Cerebellar nuclear complex (tissue), 1 donor: ENCODE measurements at regions not wholly inside any gene's neighbourhood (a gene's known extent, or its start where the extent isn't known, plus 50 kb on each side); places are given as distances from the start of the nearest gene placed in this dataset.

Experiments used
- DNase-seq, 2 experiments: peaks; one replicate each; lab custom pipeline; 2025; lab: John Stamatoyannopoulos, UW

DNA sequence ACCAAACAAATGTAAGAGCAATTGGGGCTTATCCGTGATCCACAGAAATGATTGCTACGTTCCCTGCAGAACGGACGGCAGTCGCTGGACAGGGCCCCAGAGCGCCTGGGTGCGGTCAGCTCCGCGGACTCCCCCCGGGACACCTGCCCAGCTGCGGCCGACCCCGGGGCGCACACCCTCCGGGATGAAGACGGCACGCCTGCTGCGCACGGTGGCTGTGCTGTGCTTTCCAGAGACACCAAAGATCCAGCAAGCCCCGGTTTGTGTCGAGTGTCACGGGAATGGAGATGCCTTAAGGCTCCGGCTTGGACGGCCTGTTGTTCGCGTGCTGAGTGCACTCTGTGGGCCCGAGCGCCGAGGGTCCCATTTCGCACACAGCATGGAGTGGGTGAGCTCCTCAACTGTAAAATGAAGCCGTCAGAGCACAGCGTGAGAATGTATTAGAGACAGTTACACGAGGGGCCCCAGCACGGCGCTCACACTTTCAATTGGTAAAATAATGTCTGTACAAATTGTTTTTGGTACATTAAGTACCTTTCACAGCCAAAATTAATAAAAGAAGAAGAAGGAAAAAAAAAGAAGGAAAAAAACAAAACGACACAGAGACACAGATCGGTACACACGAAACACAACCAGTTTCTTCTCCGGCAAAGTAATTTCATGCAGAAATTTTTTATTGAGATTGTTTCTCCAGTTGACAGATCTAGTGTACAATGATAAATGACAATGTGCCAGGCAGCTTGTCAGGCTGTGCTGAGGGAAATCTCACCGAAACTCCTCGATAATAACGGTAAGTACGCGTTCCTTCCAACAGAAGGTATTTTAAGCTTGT lies 615.8 kb upstream of the SALL3 start:
- DNase-seq, result no peak

DNA sequence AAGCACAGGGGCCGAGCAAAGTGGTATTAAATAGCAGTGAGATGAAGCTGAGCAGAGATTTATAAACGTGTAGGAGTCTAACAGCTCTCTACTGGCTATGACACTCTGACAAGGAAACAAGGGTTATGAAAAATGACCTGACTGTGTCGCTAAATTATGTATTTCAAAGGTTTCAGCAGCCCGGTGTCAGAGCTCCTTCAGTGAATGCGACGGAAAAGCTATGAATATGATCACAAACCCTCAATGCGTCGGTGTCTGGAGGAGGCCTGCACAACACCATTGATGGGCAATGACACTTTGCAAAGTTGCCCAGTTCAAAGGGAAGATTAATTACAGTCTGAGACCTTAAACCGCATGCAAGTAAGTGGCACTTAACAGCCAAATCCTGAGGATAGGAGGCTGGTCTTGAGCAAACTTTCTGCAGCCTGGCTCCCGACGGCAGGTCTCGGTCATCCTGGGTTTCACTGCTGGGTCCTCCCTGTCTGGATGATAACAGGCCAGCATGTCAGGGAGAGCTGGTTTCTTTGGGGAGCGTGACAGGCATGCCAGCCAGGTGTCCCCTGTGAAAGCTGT lies 615.1 kb upstream of the SALL3 start:
- no peak for DNase-seq

DNA sequence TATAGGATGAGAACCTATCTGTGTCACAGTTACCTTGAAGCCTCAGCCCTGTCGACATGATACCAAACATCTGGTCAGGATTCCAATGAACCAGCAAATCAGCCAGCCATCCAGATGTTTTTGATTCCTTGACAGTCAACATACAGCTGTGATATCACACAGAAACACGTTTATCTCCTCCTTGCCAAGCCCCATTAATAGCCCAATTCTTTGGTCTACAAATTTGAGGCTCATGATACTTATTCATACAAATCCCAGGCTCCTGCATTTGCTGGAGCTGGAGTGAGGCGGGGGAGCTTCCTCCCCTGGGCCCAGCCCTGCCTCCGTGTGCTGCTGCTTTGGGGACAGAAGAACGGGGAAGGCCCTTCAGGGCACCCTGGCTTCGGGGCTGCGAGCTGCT lies 611.6 kb upstream of the SALL3 start:
- no peak for DNase-seq

DNA sequence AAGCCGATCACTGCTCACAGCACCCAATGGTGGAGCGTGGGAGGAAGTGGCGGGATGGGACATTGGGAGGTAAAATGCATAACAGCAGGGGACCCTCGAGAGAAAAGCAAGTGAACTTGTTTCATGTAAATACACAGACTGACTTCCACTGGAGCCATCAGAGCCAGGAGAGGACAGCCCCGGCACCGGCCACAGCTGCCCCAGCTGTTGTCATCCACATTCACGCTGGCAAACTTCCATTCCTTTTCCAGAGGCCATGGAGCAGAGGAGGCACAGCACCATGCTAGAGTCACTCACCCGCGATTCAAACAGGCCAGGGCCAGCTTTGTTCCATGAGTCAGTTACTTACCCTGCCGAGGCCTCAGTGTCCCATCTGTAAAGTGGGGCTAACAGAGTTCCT lies 610.9 kb upstream of the SALL3 start:
- DNase-seq, result no peak

DNA sequence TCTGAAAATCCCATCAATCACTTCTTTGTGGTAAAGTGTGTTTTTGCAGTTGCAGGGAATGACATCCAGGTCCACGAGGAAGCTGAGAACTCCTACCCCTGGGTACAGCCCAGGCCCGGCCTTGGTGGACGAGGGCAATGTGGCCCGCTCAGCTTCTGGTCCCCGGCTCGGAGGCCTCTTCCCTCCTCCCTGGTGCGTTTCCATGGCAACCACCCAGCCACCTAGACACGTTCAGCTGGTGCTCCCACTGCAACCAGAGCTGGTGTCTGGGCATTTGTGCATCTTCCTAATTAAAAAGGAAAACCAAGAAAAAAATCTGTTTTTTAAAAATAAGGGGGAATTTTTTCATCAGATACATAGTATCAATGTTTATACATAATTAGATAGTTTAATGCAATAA lies 603.6 kb upstream of the SALL3 start:
- DNase-seq, result no peak

DNA sequence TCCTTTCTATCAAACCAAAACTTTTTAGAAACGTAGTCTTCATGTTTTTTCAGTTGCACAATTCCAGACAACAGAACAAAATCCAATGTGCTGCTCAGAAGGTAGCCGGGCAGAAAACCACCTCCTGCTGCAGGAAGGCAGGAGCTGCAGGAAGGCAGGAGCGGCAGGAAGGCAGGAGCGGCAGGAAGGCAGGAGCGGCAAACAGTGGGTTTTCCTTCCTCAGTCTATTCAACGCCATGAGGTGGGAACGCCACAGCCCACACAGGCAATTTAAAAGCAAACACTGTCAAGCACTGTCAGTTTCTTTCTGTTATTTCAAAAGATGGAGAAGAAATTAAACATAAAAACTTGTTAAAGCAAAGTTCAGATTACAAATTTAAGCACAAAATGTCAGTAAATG lies 601.2 kb upstream of the SALL3 start:
- no peak for DNase-seq

DNA sequence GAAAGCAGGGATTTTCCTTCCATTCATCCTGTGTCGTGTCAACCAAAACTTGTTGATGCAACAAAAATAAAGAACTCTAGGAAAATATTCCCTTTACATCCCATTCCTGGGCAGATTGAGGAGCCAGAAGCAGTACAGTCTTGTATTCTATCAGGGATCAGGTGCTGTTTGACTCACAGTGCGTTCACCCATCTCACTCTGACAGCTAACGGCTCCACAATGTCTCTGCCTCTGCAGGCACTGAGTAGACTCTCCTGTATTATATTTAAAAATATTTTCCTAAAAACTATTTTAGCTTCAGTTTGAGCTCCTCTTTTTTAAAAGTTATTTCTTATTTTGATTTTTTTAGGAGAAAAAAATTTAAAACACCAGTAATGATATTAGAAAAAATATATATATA lies 600.6 kb upstream of the SALL3 start:
- no peak for DNase-seq

DNA sequence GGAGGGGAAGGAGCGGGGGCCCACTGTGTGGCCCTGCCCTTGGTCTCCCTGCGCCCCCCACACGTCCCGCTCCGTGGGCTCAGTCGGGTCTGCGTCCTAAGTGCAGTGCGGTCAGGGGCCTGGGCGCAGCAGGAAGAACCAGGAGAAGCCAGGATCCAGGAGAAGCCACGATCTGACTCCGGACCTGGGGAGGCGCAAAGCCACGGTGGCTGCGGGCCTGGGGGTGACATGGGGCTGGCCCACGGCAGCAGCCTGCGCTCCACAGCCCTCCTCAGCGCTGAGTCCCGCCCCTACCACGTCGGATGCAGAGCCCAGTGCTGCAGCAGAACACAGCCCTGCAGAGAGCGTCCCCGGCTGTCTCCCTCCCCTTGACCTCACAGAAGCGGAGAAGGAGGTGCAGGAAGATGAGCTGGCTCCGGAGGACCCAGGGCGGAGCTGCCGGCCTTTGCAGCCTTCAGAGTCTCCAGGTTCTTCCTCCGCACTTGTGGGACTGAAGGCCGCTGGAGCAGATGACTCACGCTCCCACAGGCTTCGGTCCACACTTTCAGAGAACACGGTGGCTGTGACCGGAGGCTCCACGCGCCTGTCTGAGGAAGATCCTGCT lies 589.2 kb upstream of the SALL3 start:
- no peak for DNase-seq

DNA sequence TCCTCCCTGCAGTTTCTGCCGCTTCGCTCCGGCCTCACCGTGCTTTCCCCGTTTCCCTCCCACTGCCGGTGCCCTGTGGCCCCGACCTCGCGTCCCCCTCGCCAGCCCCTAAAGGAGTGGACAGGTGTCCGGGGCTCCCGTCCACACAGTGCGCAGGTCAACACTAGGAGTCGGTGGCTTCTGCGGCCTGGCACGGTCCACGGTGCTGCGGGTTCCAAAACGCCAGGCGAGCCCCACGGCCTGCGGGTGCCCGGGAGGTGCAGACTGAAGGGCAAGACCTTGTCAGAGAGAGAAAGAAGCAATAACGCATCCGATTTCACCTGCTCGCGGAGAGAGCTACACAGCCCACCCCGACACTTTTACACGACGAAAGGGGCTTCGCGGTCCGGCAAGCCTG lies 588.7 kb upstream of the SALL3 start:
- no peak for DNase-seq

DNA sequence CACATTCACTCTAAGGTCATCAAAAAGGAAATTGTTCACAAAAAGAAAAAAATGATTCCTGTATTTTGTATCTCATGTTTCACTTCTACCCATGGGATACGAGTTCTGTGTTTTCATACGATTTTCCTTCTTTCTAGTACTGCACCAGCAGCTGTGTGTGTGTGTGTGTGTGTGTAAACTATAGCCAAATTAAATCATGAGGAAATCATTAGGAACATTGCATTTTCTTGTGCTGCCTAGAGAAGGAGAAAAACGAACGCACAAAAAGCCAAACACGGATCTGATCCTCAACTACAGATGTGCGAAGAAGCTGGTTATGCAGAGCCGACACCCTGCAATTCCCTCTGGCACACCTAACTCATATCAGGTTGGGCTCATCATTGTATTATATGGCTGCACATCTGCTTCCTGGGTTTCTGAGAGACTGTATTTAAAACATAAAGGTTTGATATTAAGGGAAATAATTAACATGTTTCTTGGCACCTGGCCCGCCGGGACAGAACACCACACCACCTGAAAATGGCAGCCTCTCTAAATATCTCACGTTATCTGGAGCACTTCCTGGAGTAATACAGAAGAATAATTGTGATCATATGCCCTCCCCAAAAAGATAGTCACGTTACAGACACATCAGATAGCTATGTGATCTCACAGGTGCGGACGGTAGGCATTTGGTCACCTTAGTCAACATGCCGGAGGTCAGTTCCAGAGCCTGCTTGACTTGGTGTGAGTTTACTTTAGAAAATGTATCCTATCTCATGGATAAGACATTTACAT lies 586.3 kb upstream of the SALL3 start:
- DNase-seq, result no peak

DNA sequence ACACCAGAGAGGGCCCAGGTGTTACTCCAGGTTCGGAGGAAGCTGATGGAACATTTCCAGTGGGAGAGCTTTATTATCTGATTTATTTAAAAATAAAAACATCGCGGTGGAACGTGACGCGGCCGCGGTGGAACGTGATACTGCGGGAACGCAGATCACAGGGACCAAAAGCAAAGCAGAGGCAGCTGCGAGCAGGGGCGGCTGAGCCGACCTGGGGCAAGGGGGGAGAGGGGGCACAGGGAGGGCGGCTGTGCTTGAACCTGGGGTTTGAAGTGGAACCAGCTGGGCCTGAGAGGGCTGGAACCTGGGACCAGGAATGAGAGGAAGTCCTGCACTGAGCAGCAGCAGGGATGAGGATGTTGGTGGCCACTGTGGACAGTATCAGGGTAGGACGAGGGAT lies 583.5 kb upstream of the SALL3 start:
- no peak for DNase-seq

DNA sequence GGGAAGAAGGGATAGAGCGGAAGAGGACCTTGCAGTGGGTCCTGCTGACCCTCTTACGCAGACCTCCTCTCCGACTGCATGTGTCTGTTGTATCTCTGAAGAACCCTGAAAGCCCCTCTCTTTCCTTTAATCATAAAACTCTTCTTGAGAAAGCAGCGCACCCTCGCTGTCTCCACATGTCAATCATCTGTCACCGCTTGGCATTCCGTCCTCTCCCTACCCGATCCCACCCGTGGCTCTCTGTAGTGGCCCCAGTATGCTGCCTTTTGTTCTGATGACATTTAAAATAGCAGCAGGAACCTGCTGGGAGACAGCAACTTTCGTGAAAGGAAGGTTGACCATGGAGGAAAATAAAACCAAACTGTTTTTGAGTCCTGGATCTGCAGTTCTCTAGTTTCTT lies 582.9 kb upstream of the SALL3 start:
- no peak for DNase-seq

DNA sequence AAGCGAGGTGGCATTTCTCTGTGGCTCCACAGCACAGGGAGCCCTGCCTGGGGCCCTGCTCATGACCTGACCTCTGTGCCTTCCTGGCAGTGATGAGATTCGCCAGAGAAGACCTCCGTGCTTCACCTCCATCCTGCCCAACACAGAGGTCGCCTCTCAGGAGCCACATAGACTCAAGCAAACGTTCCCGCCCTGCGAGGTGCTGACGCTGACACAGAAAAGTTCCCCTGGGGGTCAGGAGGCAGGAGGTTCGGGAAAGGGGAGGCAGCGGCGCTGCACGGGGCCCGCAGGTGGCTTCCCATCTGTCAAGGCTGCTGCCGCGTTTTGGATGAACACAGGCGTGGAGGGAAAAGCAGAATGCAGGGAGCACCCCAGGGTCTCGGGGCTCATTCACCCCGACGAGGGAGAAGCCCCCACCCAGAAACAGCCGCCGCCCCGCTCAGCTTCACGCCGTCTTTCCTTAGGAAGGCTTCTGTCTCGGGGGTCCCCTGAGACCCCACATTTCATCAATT lies 579.6 kb upstream of the SALL3 start:
- DNase-seq, result no peak

DNA sequence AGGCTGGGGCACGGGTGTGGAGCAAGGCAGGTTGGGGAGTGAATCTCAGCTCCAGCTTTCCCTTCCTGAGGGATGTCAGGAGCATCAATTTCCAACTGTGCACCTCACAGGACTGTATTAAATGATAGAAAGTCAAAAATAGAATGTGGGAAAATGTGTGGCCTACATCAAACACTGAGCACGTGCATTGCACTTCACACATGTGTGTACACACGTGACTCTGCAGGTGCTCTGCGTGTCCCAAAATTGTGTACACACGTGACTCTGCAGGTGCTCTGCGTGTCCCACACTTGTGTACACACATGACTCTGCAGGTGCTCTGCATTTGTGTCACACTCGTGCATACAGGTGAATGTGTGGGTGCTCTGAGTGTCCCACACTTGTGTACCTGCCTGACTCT lies 577.2 kb upstream of the SALL3 start:
- no peak for DNase-seq

DNA sequence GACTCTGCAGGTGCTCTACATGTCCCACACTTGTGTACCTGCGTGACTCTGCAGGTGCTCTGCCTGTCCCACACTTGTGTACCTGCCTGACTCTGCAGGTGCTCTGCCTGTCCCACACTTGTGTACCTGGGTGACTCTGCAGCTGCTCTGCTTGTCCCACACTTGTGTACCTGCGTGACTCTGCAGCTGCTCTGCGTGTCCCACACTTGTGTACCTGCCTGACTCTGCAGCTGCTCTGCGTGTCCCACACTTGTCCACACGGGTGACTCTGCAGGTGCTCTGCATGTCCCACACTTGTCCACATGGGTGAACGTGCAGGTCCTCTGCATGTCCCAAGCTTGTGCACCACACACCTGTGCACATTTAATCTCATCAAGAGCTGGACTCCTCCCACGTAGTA lies 576.7 kb upstream of the SALL3 start:
- DNase-seq, result no peak

DNA sequence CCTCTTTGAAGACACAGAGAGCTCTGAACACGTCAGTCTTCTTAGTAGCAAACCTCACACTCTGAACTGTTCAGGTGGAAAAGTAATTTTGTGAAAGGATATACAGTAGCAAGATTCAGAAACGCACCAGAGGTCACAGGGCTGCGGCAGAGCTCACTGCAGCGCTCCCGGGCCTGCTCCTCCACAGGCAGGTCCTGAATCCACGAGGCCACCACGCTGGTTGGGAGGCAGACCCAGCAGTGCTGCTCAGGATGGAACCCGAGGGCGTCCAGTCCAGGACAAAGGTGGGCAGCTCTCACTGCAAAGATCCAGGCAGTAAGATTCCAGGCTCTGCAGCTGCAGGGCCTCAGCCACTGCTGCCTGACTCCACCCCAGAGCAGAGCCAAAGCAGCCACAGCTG lies 576.2 kb upstream of the SALL3 start:
- DNase-seq, result no peak

DNA sequence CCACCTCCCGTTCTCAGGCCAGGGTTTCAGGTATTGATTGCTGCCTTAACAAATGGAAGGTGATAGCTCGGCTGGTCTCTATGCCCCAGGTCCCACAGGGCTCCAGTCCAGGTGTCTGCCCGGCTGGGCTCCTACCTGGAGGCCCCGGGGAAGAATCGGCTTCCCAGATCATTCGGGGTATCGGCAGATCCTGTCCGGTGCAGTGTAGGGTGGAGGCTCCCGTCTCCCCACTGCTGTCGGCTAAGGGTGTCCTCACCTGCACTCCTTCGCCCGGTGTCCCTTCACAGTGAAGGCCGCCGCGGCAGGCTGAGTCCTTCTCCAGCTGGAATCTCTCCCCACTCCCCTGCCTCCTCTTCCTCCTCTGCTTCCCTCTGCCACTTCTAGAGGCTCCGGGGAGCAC lies 573.9 kb upstream of the SALL3 start:
- no peak for DNase-seq

DNA sequence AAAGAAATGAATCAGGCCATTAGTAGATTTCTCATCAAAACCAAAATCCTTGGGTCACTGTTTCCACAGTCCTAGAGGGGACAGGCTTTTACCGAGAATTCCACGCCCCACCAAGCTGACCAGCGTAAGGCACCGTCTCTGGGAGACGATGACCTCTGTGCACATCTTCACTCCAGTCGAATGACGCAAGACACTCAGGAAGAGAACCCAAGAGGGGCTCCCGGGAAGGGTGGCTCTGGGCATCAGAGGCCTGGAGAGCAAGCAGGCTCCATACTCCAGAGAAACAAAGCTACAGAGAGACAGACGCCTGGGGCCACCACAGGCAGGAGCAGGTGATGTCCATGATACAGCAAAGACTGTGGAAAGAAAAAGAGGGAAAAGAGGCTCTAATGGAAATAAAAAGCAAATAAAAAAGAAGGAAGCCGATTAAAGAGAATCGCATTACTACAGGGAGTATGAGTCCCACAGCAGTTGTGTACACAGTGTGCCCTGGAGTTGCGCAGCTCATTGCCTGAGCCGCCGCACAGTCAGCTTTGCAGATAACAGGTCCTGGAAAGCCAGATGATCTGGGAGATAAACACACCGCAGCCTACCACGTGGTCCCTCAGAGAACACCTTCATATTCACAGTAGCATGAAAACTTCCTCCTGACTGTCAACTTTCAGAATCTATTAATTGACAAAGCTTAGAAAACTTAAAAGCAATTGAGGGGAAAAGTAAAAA lies 572.7 kb upstream of the SALL3 start:
- no peak for DNase-seq

DNA sequence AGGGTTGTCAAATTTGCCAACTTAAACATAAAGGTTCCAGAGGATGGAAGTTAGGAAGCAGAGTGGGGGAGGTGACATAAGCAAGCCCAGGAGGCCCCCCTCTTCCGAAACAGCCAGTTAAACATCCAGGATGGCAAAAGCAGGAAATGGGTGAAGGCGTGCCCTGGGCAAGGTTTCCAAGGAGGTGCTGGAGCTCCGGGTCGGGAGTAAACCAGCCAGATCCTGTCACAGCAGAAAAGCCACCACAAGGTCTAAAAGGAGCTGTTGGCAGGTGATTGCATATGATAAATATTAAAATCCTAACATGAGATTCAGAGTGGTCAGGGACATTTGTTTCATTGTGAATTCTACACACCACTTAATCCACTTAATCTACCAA lies 572.2 kb upstream of the SALL3 start:
- DNase-seq, result no peak

DNA sequence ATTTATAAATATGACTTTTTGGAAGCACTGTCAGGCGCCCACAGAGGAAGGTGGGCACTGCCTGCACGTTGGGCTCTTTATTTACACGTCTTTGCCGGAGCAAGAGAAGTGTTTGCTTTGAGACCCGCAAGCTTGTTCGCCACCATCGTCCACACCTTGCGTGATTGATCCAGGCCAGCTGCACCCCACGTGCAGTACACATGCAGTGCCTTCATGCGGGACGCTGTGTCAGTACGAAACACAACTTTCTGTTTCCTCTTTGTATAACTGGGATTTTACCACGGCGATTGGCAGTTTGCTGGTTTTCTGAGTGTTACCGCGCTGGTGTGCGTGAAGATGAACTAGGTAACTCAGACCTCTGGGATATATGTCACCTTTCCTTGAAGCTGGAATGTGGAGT lies 571.0 kb upstream of the SALL3 start:
- DNase-seq, result no peak

DNA sequence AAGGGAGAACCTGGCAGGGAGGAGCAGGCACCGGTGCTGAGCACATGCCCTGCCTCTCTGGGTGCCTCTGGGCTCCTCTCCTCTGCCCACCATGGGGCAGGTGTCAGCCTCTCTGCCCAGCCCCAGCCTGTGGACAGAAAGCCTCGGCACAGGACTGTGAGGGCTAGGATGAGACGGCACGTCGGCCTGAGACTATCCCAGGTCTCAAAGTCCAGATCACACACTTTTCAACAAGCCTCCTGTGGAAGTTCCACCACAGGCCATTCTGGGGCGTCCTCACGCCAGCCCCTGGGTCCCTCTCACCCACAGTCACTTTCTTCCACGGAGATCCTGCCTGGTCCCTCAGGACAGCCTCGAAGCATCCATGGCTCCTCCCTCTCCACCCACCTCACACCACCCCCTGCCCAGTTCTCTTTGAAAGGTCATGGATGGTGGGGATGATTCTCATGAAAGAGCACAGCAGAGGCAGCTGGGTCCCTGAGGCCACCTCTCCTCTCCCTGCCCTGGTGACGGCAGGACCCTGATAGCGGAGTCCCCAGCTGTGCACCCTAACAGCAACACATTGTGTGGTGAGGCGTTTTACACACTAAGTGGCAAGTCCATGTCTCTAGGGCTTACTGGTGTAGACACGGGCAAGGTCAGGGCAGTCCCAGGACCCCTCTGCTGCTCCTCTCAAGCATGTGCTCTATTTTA lies 569.4 kb upstream of the SALL3 start:
- no peak for DNase-seq
